Activated CD4-positive, CD25-positive, alpha-beta regulatory T cell treated with anti-CD3 and anti-CD28 coated beads, Interleukin-2, amount 50 U/mL, for 16 hours (primary cell): ENCODE measurements at regions not wholly inside any gene's neighbourhood (a gene's known extent, or its start where the extent isn't known, plus 50 kb on each side); places are given as distances from the start of the nearest gene placed in this dataset.

Experiments
- DNase-seq: peaks from one replicate; pipeline ENCODE4 v3.0.0-alpha.2; 2020; ENCODE audit warnings: low read depth, low spot score

- DNase-seq: no peak
Observed at GRCh38 chr20:61042506-61043385, 209.3 kb upstream of the CDH4 start.

- DNase-seq: no peak
Observed at GRCh38 chr20:61043681-61044080, 208.4 kb upstream of the CDH4 start.

GRCh38 chr20:61044499-61044898, 207.6 kb upstream of the CDH4 start:
- DNase-seq: no peak

- DNase-seq: no peak
Observed at GRCh38 chr20:61045091-61045490, 207.0 kb upstream of the CDH4 start.

GRCh38 chr20:61045876-61046585, 206.0 kb upstream of the CDH4 start:
- no peak for DNase-seq

- DNase-seq: no peak
Observed at GRCh38 chr20:61046721-61047351, 205.2 kb upstream of the CDH4 start.

GRCh38 chr20:61047515-61047914, 204.5 kb upstream of the CDH4 start:
- no peak for DNase-seq

GRCh38 chr20:61048302-61048701, 203.8 kb upstream of the CDH4 start:
- no peak for DNase-seq

GRCh38 chr20:61049684-61050083, 202.4 kb upstream of the CDH4 start:
- DNase-seq: no peak

GRCh38 chr20:61050336-61050890, 201.6 kb upstream of the CDH4 start:
- no peak for DNase-seq

- no peak for DNase-seq
Observed at GRCh38 chr20:61052195-61052750, 199.8 kb upstream of the CDH4 start.

- no peak for DNase-seq
Observed at GRCh38 chr20:61052776-61053442, 199.2 kb upstream of the CDH4 start.

- DNase-seq: no peak
Observed at GRCh38 chr20:61053487-61053886, 198.6 kb upstream of the CDH4 start.

GRCh38 chr20:61053889-61054288, 198.2 kb upstream of the CDH4 start:
- no peak for DNase-seq

GRCh38 chr20:61054411-61054810, 197.7 kb upstream of the CDH4 start:
- DNase-seq: no peak

- DNase-seq: no peak
Observed at GRCh38 chr20:61055180-61056010, 196.7 kb upstream of the CDH4 start.

- DNase-seq: no peak
Observed at GRCh38 chr20:61056116-61056515, 195.9 kb upstream of the CDH4 start.

- no peak for DNase-seq
Observed at GRCh38 chr20:61056627-61057442, 195.2 kb upstream of the CDH4 start.

GRCh38 chr20:61057443-61058121, 194.5 kb upstream of the CDH4 start:
- DNase-seq: no peak
